MM.1S (cell line): ENCODE measurements at regions not wholly inside any gene's neighbourhood (a gene's known extent, or its start where the extent isn't known, plus 50 kb on each side); places are given as distances from the start of the nearest gene placed in this dataset.

Experiments
- CTCF ChIP-seq: fragments of 300-600 bp; sonication (generic); IDR thresholded peaks from 2 replicates; pipeline ENCODE4 v1.5.1; 2016; ENCODE audit warnings: antibody characterized with exemption, low read length, mixed read lengths
- EZH2 ChIP-seq: fragments of 300-600 bp; sonication (generic); optimal IDR thresholded peaks from 2 replicates; pipeline ENCODE3; 2017; ENCODE audit warnings: low read depth, mild to moderate bottlenecking, antibody characterized with exemption, low read length, mixed read lengths
- EZH2phosphoT487 ChIP-seq: fragments of 300-600 bp; sonication (generic); IDR thresholded peaks from 2 replicates; pipeline ENCODE4 v1.6.1; 2018; ENCODE audit warnings: antibody characterized with exemption, low read length

GRCh38 chrX:3811331-3812311 is 98.2 kb upstream of the PRKX start:
- TF ChIP-seq EZH2phosphoT487 (no peak), CTCF (peak; percentile 54), EZH2 (no peak)
